H9 (cell line): ENCODE measurements at regions not wholly inside any gene's neighbourhood (a gene's known extent, or its start where the extent isn't known, plus 50 kb on each side); places are given as distances from the start of the nearest gene placed in this dataset.

Source experiments
- DNase-seq: peaks from one replicate; pipeline ENCODE4 v3.0.0-alpha.2; 2017
- H2AFZ ChIP-seq: one replicate; pipeline ENCODE4 v1.6.1; 2013; ENCODE audit warnings: mild to moderate bottlenecking, low read length, control low read depth, moderate library complexity
- H2AK5ac ChIP-seq: 2 replicates; pipeline ENCODE4 v1.6.1; 2013; ENCODE audit warnings: low read length, control low read depth, mixed read lengths; ENCODE audit not compliant: insufficient read length
- H2BK120ac ChIP-seq: one replicate; pipeline ENCODE4 v1.6.1; 2013; ENCODE audit warnings: low read depth, mild to moderate bottlenecking, low read length, control low read depth, inconsistent platforms; ENCODE audit not compliant: poor library complexity, severe bottlenecking
- H2BK12ac ChIP-seq: 2 replicates; pipeline ENCODE4 v1.6.1; 2013; ENCODE audit warnings: low read length, control low read depth, mixed read lengths, low read depth; ENCODE audit not compliant: insufficient read length
- H2BK15ac ChIP-seq: 2 replicates; pipeline ENCODE4 v1.6.1; 2013; ENCODE audit warnings: low read depth, low read length, control low read depth
- H2BK20ac ChIP-seq: one replicate; pipeline ENCODE4 v1.6.1; 2013; ENCODE audit warnings: low read depth, mild to moderate bottlenecking, low read length, control low read depth, inconsistent platforms; ENCODE audit not compliant: poor library complexity, severe bottlenecking
- H2BK5ac ChIP-seq: 2 replicates; pipeline ENCODE4 v1.6.1; 2013; ENCODE audit warnings: low read length, control low read depth, mixed read lengths; ENCODE audit not compliant: insufficient read length
- H3K14ac ChIP-seq: 2 replicates; pipeline ENCODE4 v1.6.1; 2013; ENCODE audit warnings: low read length, control low read depth; ENCODE audit not compliant: insufficient read depth
- H3K18ac ChIP-seq: 2 replicates; pipeline ENCODE4 v1.6.1; 2013; ENCODE audit warnings: low read depth, mild to moderate bottlenecking, mixed read lengths, low read length, control low read depth; ENCODE audit not compliant: insufficient read length
- H3K23ac ChIP-seq: 2 replicates; pipeline ENCODE4 v1.6.1; 2013; ENCODE audit warnings: low read length, control low read depth, mixed read lengths, low read depth; ENCODE audit not compliant: insufficient read length
- H3K23me2 ChIP-seq: 2 replicates; pipeline ENCODE4 v1.6.1; 2013; ENCODE audit warnings: low read depth, mild to moderate bottlenecking, mixed read lengths, low read length, control low read depth; ENCODE audit not compliant: insufficient read length, poor library complexity, severe bottlenecking
- H3K27ac ChIP-seq: 2 replicates; pipeline ENCODE4 v1.5.1; 2013; ENCODE audit warnings: low read length, control low read depth, mixed read lengths, low read depth; ENCODE audit not compliant: insufficient read length
- H3K27me3 ChIP-seq: 2 replicates; pipeline ENCODE4 v1.6.1; 2013; ENCODE audit warnings: low read length, control low read depth, inconsistent platforms; ENCODE audit not compliant: insufficient read depth
- H3K4ac ChIP-seq: 2 replicates; pipeline ENCODE4 v1.6.1; 2013; ENCODE audit warnings: low read depth, mild to moderate bottlenecking, control low read depth, inconsistent platforms, low read length, moderate library complexity
- H3K4me1 ChIP-seq: 2 replicates; pipeline ENCODE4 v1.6.1; 2013; ENCODE audit warnings: low read length, control low read depth, inconsistent platforms; ENCODE audit not compliant: insufficient read depth
- H3K4me2 ChIP-seq: 2 replicates; pipeline ENCODE4 v1.6.1; 2013; ENCODE audit warnings: low read length, control low read depth, mixed read lengths; ENCODE audit not compliant: insufficient read length, insufficient read depth
- H3K56ac ChIP-seq: 2 replicates; pipeline ENCODE4 v1.6.1; 2013; ENCODE audit warnings: low read depth, mild to moderate bottlenecking, mixed read lengths, low read length, control low read depth; ENCODE audit not compliant: insufficient read length
- H3K79me1 ChIP-seq: 2 replicates; pipeline ENCODE4 v1.6.1; 2013; ENCODE audit warnings: low read depth, mild to moderate bottlenecking, moderate library complexity, low read length, control low read depth, inconsistent platforms; ENCODE audit not compliant: insufficient read depth, poor library complexity, severe bottlenecking
- H3K79me2 ChIP-seq: 2 replicates; pipeline ENCODE4 v1.6.1; 2013; ENCODE audit warnings: low read length, control low read depth, inconsistent platforms; ENCODE audit not compliant: insufficient read depth
- H3K9ac ChIP-seq: 2 replicates; pipeline ENCODE4 v1.6.1; 2013; ENCODE audit warnings: low read length, control low read depth, mixed read lengths; ENCODE audit not compliant: insufficient read length; ENCODE audit errors: extremely low read depth
- H3K9me3 ChIP-seq: one replicate; pipeline ENCODE4 v1.6.1; 2013; ENCODE audit warnings: low read depth, low read length, inconsistent platforms; ENCODE audit not compliant: control insufficient read depth
- H3T11ph ChIP-seq: one replicate; pipeline ENCODE4 v1.6.1; 2013; ENCODE audit warnings: mild to moderate bottlenecking, low read length, control low read depth, inconsistent platforms
- H4K20me1 ChIP-seq: one replicate; pipeline ENCODE4 v1.6.1; 2013; ENCODE audit not compliant: control insufficient read depth, insufficient read length, insufficient read depth
- H4K5ac ChIP-seq: 2 replicates; pipeline ENCODE4 v1.6.1; 2013; ENCODE audit warnings: low read depth, mild to moderate bottlenecking, mixed read lengths, low read length, control low read depth; ENCODE audit not compliant: insufficient read length
- H4K8ac ChIP-seq: replicated peaks from 2 replicates; pipeline ENCODE4 v1.6.1; 2013; ENCODE audit warnings: low read length, control low read depth, mixed read lengths, low read depth; ENCODE audit not compliant: insufficient read length
- H4K91ac ChIP-seq: 2 replicates; pipeline ENCODE4 v1.6.1; 2013; ENCODE audit warnings: low read depth, mild to moderate bottlenecking, moderate library complexity, mixed read lengths, low read length, control low read depth; ENCODE audit not compliant: insufficient read length
- H3K27ac Mint-ChIP-seq, 3 experiments: 2 replicates in 2 of 3; 3 replicates in 1 of 3; pipeline ENCODE4 v1.8.0; 2020 to 2021; ENCODE audit warnings: mixed read lengths in 3 of 3, mild to moderate bottlenecking in 1 of 3, moderate library complexity in 1 of 3
- H3K27me3 Mint-ChIP-seq: 2 replicates; pipeline ENCODE4 v1.8.0; 2021; ENCODE audit warnings: low read depth, mild to moderate bottlenecking, moderate library complexity, mixed read lengths
- H3K36me3 Mint-ChIP-seq, 3 experiments: 2 replicates in 2 of 3; 3 replicates in 1 of 3; pipeline ENCODE4 v1.8.0; 2020 to 2021; ENCODE audit warnings: low read depth in 3 of 3, mixed read lengths in 3 of 3; ENCODE audit not compliant: insufficient read depth in 1 of 3
- H3K4me1 Mint-ChIP-seq, 2 experiments: 2 replicates each; pipeline ENCODE4 v1.8.0; 2020; ENCODE audit warnings: mixed read lengths in 2 of 2
- H3K4me3 Mint-ChIP-seq, 2 experiments: 2 replicates in 1 of 2; 3 replicates in 1 of 2; pipeline ENCODE4 v1.8.0; 2020 to 2021; ENCODE audit warnings: mild to moderate bottlenecking in 2 of 2, mixed read lengths in 2 of 2, moderate library complexity in 1 of 2
- H3K9me3 Mint-ChIP-seq, 2 experiments: 2 replicates in 1 of 2; 3 replicates in 1 of 2; pipeline ENCODE4 v1.8.0; 2020; ENCODE audit warnings: mild to moderate bottlenecking in 2 of 2, mixed read lengths in 2 of 2, moderate library complexity in 1 of 2
- CTCF ChIP-seq: fragments of 200-600 bp; sonication (generic); conservative IDR thresholded peaks from 3 replicates; pipeline ENCODE4 v1.8.0; 2021; ENCODE audit warnings: antibody characterized with exemption, mild to moderate bottlenecking
- WGBS: extraction: QIAGEN DNeasy Blood & Tissue Kit; methylation state at CpG from one replicate; pipeline ENCODE4 v1.1.7; 2013; ENCODE audit warnings: missing lambda C conversion rate, low lambda C conversion rate, mixed read lengths; ENCODE audit not compliant: insufficient read length; ENCODE audit errors: extremely low coverage; 5-methylcytosine and 5-hydroxymethylcytosine counted together

- Mint-ChIP-seq H3K4me3 (no peak overlapping the region), H3K4me1 (no peaks in the 10 kb centered on the region), H3K9me3 (no peaks in the 10 kb centered on the region), H3K27ac (no peak overlapping the region), H3K27me3 (no peaks in the 10 kb centered on the region), H3K36me3 (no peaks in the 10 kb centered on the region)
- Histone ChIP-seq H3K27ac (no peak overlapping the region), H2AFZ (no peak overlapping the region), H3T11ph (no peak overlapping the region), H4K91ac (no peak overlapping the region), H2BK12ac (no peak overlapping the region), H3K23ac (no peak overlapping the region), H4K8ac (no peak overlapping the region), H3K4me1 (no peaks in the 10 kb centered on the region), H3K9me3 (no peaks in the 10 kb centered on the region), H3K23me2 (no peaks in the 10 kb centered on the region), H3K18ac (no peak overlapping the region), H3K4me2 (no peak overlapping the region), H3K56ac (no peak overlapping the region), H2AK5ac (no peak overlapping the region), H2BK15ac (no peak overlapping the region), H3K79me2 (no peaks in the 10 kb centered on the region), H2BK120ac (no peak overlapping the region), H3K14ac (no peak overlapping the region), H4K5ac (no peak overlapping the region), H3K79me1 (no peaks in the 10 kb centered on the region), H2BK5ac (no peak overlapping the region), H3K27me3 (no peaks in the 10 kb centered on the region), H3K4ac (no peak overlapping the region), H2BK20ac (no peak overlapping the region), H4K20me1 (no peaks in the 10 kb centered on the region), H3K9ac (no peak overlapping the region)
- no CpG with 5 or more reads among the region's 5 CpGs for WGBS
- no peak for DNase-seq
- TF ChIP-seq CTCF = no peak
Observed at GRCh38 chr6:115811541-115811940, 249.2 kb downstream of the FRK start.
